HUES48 (cell line): ENCODE measurements at regions not wholly inside any gene's neighbourhood (a gene's known extent, or its start where the extent isn't known, plus 50 kb on each side); places are given as distances from the start of the nearest gene placed in this dataset.

Source experiments
- H3K27ac ChIP-seq: one replicate; pipeline ENCODE4 v1.7.0; 2013; ENCODE audit warnings: low read depth, low read length, inconsistent platforms
- H3K27me3 ChIP-seq: 2 replicates; pipeline ENCODE4 v1.6.1; 2013; ENCODE audit warnings: mild to moderate bottlenecking, low read length; ENCODE audit not compliant: control insufficient read depth, insufficient read depth
- H3K36me3 ChIP-seq: 2 replicates; pipeline ENCODE4 v1.6.1; 2013; ENCODE audit warnings: low read length; ENCODE audit not compliant: control insufficient read depth, insufficient read depth
- H3K4me1 ChIP-seq: 2 replicates; pipeline ENCODE4 v1.6.1; 2013; ENCODE audit warnings: mild to moderate bottlenecking, low read length; ENCODE audit not compliant: control insufficient read depth, insufficient read depth
- H3K4me3 ChIP-seq: 2 replicates; pipeline ENCODE4 v1.5.1; 2013; ENCODE audit warnings: mild to moderate bottlenecking, low read depth, low read length
- H3K9ac ChIP-seq: 2 replicates; pipeline ENCODE4 v1.6.1; 2013; ENCODE audit warnings: mild to moderate bottlenecking, low read depth, low read length, moderate library complexity
- H3K9me3 ChIP-seq: 2 replicates; pipeline ENCODE4 v1.6.1; 2013; ENCODE audit warnings: low read length; ENCODE audit not compliant: control insufficient read depth, insufficient read depth

GRCh38 chr3:103907567-103907966 lies 1459.1 kb upstream of the ALCAM start:
- Histone ChIP-seq H3K36me3 (no peaks in the 10 kb centered on the region), H3K27me3 (no peaks in the 10 kb centered on the region), H3K9ac (no peak overlapping the region), H3K27ac (no peak overlapping the region), H3K4me1 (no peaks in the 10 kb centered on the region), H3K9me3 (no peaks in the 10 kb centered on the region), H3K4me3 (no peak overlapping the region)

- Histone ChIP-seq H3K27ac (no peak overlapping the region), H3K4me1 (no peaks in the 10 kb centered on the region), H3K9ac (no peak overlapping the region), H3K27me3 (no peaks in the 10 kb centered on the region), H3K9me3 (no peaks in the 10 kb centered on the region), H3K36me3 (no peaks in the 10 kb centered on the region), H3K4me3 (no peak overlapping the region)
These were observed 1457.3 kb upstream of the ALCAM start for GRCh38 chr3:103909395-103909794.

GRCh38 chr3:103918336-103918735 lies 1448.4 kb upstream of the ALCAM start:
- no peak overlapping the region for H3K9ac ChIP-seq
- no peaks in the 10 kb centered on the region for H3K4me1 ChIP-seq
- no peaks in the 10 kb centered on the region for H3K27me3 ChIP-seq
- H3K4me3 ChIP-seq: no peak overlapping the region
- H3K9me3 ChIP-seq: no peaks in the 10 kb centered on the region
- no peaks in the 10 kb centered on the region for H3K36me3 ChIP-seq
- no peak overlapping the region for H3K27ac ChIP-seq

- no peaks in the 10 kb centered on the region for H3K27me3 ChIP-seq
- H3K27ac ChIP-seq: no peak overlapping the region
- no peak overlapping the region for H3K4me3 ChIP-seq
- no peaks in the 10 kb centered on the region for H3K4me1 ChIP-seq
- H3K36me3 ChIP-seq: no peaks in the 10 kb centered on the region
- no peaks in the 10 kb centered on the region for H3K9me3 ChIP-seq
- H3K9ac ChIP-seq: no peak overlapping the region
These were observed 1447.4 kb upstream of the ALCAM start for GRCh38 chr3:103919327-103919726.

GRCh38 chr3:103923907-103924306 lies 1442.8 kb upstream of the ALCAM start:
- Histone ChIP-seq H3K4me3 (no peak overlapping the region), H3K9me3 (no peaks in the 10 kb centered on the region), H3K36me3 (no peaks in the 10 kb centered on the region), H3K4me1 (no peaks in the 10 kb centered on the region), H3K27ac (no peak overlapping the region), H3K9ac (no peak overlapping the region), H3K27me3 (no peaks in the 10 kb centered on the region)

GRCh38 chr3:103924544-103924943 lies 1442.2 kb upstream of the ALCAM start:
- Histone ChIP-seq H3K27me3 (no peaks in the 10 kb centered on the region), H3K27ac (no peak overlapping the region), H3K9ac (no peak overlapping the region), H3K36me3 (no peaks in the 10 kb centered on the region), H3K9me3 (no peaks in the 10 kb centered on the region), H3K4me3 (no peak overlapping the region), H3K4me1 (no peaks in the 10 kb centered on the region)

GRCh38 chr3:103926936-103927335 lies 1439.8 kb upstream of the ALCAM start:
- Histone ChIP-seq H3K4me3 (no peak overlapping the region), H3K9ac (no peak overlapping the region), H3K27me3 (no peaks in the 10 kb centered on the region), H3K4me1 (no peaks in the 10 kb centered on the region), H3K27ac (no peak overlapping the region), H3K9me3 (no peaks in the 10 kb centered on the region), H3K36me3 (no peaks in the 10 kb centered on the region)

- H3K9me3 ChIP-seq: no peaks in the 10 kb centered on the region
- H3K4me1 ChIP-seq: no peaks in the 10 kb centered on the region
- no peak overlapping the region for H3K4me3 ChIP-seq
- no peak overlapping the region for H3K27ac ChIP-seq
- H3K9ac ChIP-seq: no peak overlapping the region
- no peaks in the 10 kb centered on the region for H3K36me3 ChIP-seq
- H3K27me3 ChIP-seq: no peaks in the 10 kb centered on the region
These were observed 1438.8 kb upstream of the ALCAM start for GRCh38 chr3:103927896-103928295.

GRCh38 chr3:103937094-103937493 lies 1429.6 kb upstream of the ALCAM start:
- Histone ChIP-seq H3K9me3 (no peaks in the 10 kb centered on the region), H3K27ac (no peak overlapping the region), H3K9ac (no peak overlapping the region), H3K4me3 (no peak overlapping the region), H3K27me3 (no peaks in the 10 kb centered on the region), H3K4me1 (no peaks in the 10 kb centered on the region), H3K36me3 (no peaks in the 10 kb centered on the region)

- Histone ChIP-seq H3K27ac (no peak overlapping the region), H3K4me3 (no peak overlapping the region)
These were observed 1419.6 kb upstream of the ALCAM start for GRCh38 chr3:103947062-103947461.

GRCh38 chr3:103949693-103950092 lies 1417.0 kb upstream of the ALCAM start:
- H3K4me3 ChIP-seq: no peak overlapping the region
- H3K9me3 ChIP-seq: no peaks in the 10 kb centered on the region
- H3K9ac ChIP-seq: no peak overlapping the region
- H3K4me1 ChIP-seq: 0 out of 2 replicates have a peak, but pooled peaks cover 6% of the 10 kb centered on the region
- no peaks in the 10 kb centered on the region for H3K36me3 ChIP-seq
- no peaks in the 10 kb centered on the region for H3K27me3 ChIP-seq
- H3K27ac ChIP-seq: no peak overlapping the region

More at GRCh38 chr3:103947062-103947461, 1419.6 kb upstream of the ALCAM start:
- no peaks in the 10 kb centered on the region for H3K4me1 ChIP-seq
- H3K9me3 ChIP-seq: no peaks in the 10 kb centered on the region
- H3K36me3 ChIP-seq: no peaks in the 10 kb centered on the region
- no peak overlapping the region for H3K9ac ChIP-seq
- H3K27me3 ChIP-seq: no peaks in the 10 kb centered on the region

- Histone ChIP-seq H3K9ac (no peak overlapping the region), H3K4me3 (no peak overlapping the region), H3K27me3 (no peaks in the 10 kb centered on the region), H3K4me1 (0 out of 2 replicates have a peak, but pooled peaks cover 6% of the 10 kb centered on the region), H3K27ac (no peak overlapping the region), H3K36me3 (no peaks in the 10 kb centered on the region), H3K9me3 (no peaks in the 10 kb centered on the region)
These were observed 1416.0 kb upstream of the ALCAM start for GRCh38 chr3:103950676-103951075.
